ENCODE measurements at regions not wholly inside any gene's neighbourhood (a gene's known extent, or its start where the extent isn't known, plus 50 kb on each side); places are given as distances from the start of the nearest gene placed in this dataset.

GRCh38 chr7:8906396-8907075, 473.1 kb downstream of the NXPH1 start:
- no peak for TF ChIP-seq CTCF (IDR thresholded peaks at IDR 0.05; ENCODE audit: low read depth, low read length)
- TF ChIP-seq EZH2phosphoT487 (IDR thresholded peaks at IDR 0.05; ENCODE audit: low read depth) = no peak

Data from OCI-LY3 (cell line).